ENCODE measurements at regions not wholly inside any gene's neighbourhood (a gene's known extent, or its start where the extent isn't known, plus 50 kb on each side); places are given as distances from the start of the nearest gene placed in this dataset.

- no peak for TF ChIP-seq ARID4B (CRISPR knock-in tag; IDR thresholded peaks at IDR 0.05; ENCODE audit: borderline replicate concordance)
- TF ChIP-seq ZNF423 (CRISPR knock-in tag; IDR thresholded peaks at IDR 0.05), result no peak
- no peak for TF ChIP-seq SMAD3 (CRISPR knock-in tag; IDR thresholded peaks at IDR 0.05; ENCODE audit: borderline replicate concordance)
These were observed 87.4 kb downstream of the ATXN3L start (continued) for GRCh38 chrX:13232484-13232883.

- CTCF ChIA-PET, result no interaction called here
- Mint-ChIP-seq H3K36me3 (no peaks in the 10 kb centered on the region), H3K9me3 (peaks cover 6% of the 10 kb centered on the region), H3K4me3 (no peak overlapping the region), H3K27ac (no peak overlapping the region), H3K27me3 (ENCODE audit: low read depth) (no peaks in the 10 kb centered on the region), H3K4me1 (peaks cover 22% of the 10 kb centered on the region)
- POLR2A ChIA-PET, result no interaction called here
- ATAC-seq, result no peak
- no peak for DNase-seq (ENCODE audit: low spot score)
- TF ChIP-seq AR (CRISPR knock-in tag; IDR thresholded peaks at IDR 0.05), result no peak
- no peak for TF ChIP-seq FOXK1 (CRISPR knock-in tag; IDR thresholded peaks at IDR 0.05)
- no peak for TF ChIP-seq TCF7 (CRISPR knock-in tag; IDR thresholded peaks at IDR 0.05; ENCODE audit: low read depth)
These were observed 93.6 kb downstream of the ATXN3L start for GRCh38 chrX:13226214-13226613.

- ChIA-PET POLR2A (interaction anchor here (0.6 kb wide), 1 partner anchor 228 kb away, joined by 4 read pairs; no protein-coding TSS in a partner anchor), CTCF (no interaction called here)
- no peak overlapping the region for H3K27ac Mint-ChIP-seq
- peaks cover 6% of the 10 kb centered on the region for H3K9me3 Mint-ChIP-seq
- peaks cover 40% of the 10 kb centered on the region for H3K4me1 Mint-ChIP-seq
- ATAC-seq (no peak), DNase-seq (ENCODE audit: low spot score) (no peak)
- no peaks in the 10 kb centered on the region for H3K27me3 Mint-ChIP-seq (ENCODE audit: low read depth)
- TF ChIP-seq ZNF512 (CRISPR knock-in tag; IDR thresholded peaks at IDR 0.05; ENCODE audit: borderline replicate concordance) (no peak), ZBTB21 (CRISPR knock-in tag; IDR thresholded peaks at IDR 0.05; ENCODE audit: borderline replicate concordance) (no peak), ATF2 (CRISPR knock-in tag; IDR thresholded peaks at IDR 0.05; ENCODE audit: borderline replicate concordance, low read depth) (no peak), CTCF (IDR thresholded peaks at IDR 0.05) (no peak), ZNF263 (CRISPR knock-in tag; IDR thresholded peaks at IDR 0.05; ENCODE audit: low read depth) (no peak), ETV6 (CRISPR knock-in tag; IDR thresholded peaks at IDR 0.05) (no peak), FOXP1 (CRISPR knock-in tag; IDR thresholded peaks at IDR 0.05; ENCODE audit: borderline replicate concordance) (no peak), CBFB (CRISPR knock-in tag; IDR thresholded peaks at IDR 0.05; ENCODE audit: low read depth) (no peak), ZNF317 (CRISPR knock-in tag; IDR thresholded peaks at IDR 0.05; ENCODE audit: borderline replicate concordance, low read depth) (no peak), GTF2I (CRISPR knock-in tag; conservative IDR thresholded peaks at IDR 0.05) (no peak)
- H3K36me3 Mint-ChIP-seq, result no peaks in the 10 kb centered on the region
- H3K4me3 Mint-ChIP-seq, result no peak overlapping the region
These were observed 95.8 kb downstream of the ATXN3L start for GRCh38 chrX:13223868-13224567.

All from WTC11 (cell line).